GM13977 (cell line): ENCODE measurements at regions not wholly inside any gene's neighbourhood (a gene's known extent, or its start where the extent isn't known, plus 50 kb on each side); places are given as distances from the start of the nearest gene placed in this dataset.

Source experiments
- DNase-seq: peaks from one replicate; pipeline ENCODE4 v3.0.0; 2012; ENCODE audit warnings: low spot score
- in situ Hi-C: fragments of 300-500 bp; cut with MboI; formaldehyde crosslinking; loops from one replicate; pipeline ENCODE4 v1.12.0; 2022; ENCODE audit warnings: low sequenced_read_pairs, low pct_unique_long_range_greater_than_20kb, mixed read lengths, inconsistent platforms; ENCODE audit not compliant: unreplicated experiment
- TF ChIP-seq, protein P1 (sequence below): IDR thresholded peaks from 2 replicates; pipeline ENCODE4 v1.5.1; 2012; ENCODE audit warnings: mild to moderate bottlenecking, control low read depth; ENCODE audit not compliant: insufficient read depth; ENCODE audit errors: extremely low read depth, missing control alignments

DNA sequence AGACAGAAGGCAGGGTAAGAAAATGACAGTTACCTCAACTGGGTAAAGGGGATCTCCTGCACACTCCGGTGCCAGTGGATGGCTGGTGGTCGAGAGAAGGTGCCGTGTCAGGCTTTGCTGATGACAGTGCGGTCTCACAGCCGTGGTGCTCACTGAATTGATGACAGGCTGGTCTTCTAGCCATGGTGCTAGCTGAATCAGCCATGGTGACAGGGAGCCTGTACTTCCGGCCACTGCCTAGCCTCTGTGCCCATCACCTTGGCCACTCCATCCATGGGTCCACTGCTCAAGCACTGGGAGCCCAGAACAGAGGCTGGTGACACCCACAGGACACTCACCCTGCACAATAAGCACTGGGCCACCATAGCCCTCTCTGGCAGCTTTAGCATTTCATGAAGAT is 315.9 kb downstream of the FBXO15 start:
- TF ChIP-seq, protein P1, sequence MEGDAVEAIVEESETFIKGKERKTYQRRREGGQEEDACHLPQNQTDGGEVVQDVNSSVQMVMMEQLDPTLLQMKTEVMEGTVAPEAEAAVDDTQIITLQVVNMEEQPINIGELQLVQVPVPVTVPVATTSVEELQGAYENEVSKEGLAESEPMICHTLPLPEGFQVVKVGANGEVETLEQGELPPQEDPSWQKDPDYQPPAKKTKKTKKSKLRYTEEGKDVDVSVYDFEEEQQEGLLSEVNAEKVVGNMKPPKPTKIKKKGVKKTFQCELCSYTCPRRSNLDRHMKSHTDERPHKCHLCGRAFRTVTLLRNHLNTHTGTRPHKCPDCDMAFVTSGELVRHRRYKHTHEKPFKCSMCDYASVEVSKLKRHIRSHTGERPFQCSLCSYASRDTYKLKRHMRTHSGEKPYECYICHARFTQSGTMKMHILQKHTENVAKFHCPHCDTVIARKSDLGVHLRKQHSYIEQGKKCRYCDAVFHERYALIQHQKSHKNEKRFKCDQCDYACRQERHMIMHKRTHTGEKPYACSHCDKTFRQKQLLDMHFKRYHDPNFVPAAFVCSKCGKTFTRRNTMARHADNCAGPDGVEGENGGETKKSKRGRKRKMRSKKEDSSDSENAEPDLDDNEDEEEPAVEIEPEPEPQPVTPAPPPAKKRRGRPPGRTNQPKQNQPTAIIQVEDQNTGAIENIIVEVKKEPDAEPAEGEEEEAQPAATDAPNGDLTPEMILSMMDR, result no peak
- in situ Hi-C loops, result loop anchor here (25.0 kb wide), 1 partner anchor 1069 kb away; no protein-coding TSS in a partner anchor
- DNase-seq, result no peak

DNA sequence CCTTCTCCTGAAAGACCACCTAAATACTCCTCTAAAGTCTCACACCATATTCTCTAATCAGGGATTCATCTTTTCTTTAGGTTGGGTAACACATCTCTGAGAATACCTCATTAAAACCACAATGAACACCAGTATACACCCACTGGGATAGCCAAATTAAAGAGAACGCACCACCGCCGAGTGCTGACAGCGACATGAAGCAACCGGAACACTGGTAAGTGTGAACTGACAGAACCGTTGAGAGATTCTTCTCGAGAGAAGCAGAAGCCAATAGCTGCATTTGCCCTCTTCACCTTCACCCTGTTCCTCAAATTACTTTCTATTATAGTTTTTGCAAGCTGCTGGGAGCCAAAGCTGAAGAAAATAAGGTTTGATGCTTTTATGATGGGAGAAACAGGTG is 318.5 kb downstream of the FBXO15 start:
- TF ChIP-seq, protein P1, result no peak
- in situ Hi-C loops, result loop anchor here (25.0 kb wide), 1 partner anchor 1067 kb away; no protein-coding TSS in a partner anchor
- no peak for DNase-seq

DNA sequence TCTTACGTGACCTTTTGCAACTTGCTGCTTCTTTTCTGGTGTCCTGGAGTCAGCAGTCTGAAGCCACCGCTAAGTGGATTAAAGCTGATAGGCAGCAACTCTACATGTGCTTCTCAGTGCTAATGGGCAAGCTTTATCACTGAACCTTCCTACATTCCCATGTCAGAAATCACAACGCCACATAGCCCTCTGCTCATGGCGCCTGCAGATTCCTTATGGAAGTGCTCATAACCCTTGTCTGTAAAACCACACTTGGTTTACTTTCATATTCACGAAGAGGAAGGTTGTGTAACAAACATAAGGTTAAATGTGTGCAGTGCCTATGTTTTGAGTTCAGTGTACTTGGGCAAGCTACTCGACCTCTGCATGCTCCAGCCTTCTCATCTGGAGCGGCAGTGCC is 319.8 kb downstream of the FBXO15 start:
- TF ChIP-seq, protein P1, result no peak
- DNase-seq, result no peak
- in situ Hi-C loops, result loop anchor here (25.0 kb wide), 1 partner anchor 1066 kb away; no protein-coding TSS in a partner anchor

DNA sequence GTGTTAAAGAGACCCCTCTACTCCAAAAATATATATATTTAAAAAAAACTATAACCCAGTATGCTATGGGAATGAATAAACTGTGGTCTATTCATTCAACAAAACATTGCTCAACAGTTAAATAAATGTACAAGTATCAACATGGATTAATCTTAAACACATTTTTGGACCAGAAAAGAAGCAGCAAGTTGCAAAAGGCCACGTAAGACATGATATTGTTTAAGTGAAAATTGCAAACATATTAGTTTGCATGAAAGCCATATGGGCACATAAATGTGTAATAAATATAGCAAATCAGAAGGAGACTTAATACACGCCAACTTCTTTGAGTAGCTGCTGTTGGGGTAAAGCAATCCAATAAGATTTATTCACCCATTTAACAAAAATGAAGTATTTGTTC is 321.5 kb downstream of the FBXO15 start:
- TF ChIP-seq, protein P1, result no peak
- DNase-seq, result no peak
- in situ Hi-C loops, result loop anchor here (25.0 kb wide), 1 partner anchor 1064 kb away; no protein-coding TSS in a partner anchor

DNA sequence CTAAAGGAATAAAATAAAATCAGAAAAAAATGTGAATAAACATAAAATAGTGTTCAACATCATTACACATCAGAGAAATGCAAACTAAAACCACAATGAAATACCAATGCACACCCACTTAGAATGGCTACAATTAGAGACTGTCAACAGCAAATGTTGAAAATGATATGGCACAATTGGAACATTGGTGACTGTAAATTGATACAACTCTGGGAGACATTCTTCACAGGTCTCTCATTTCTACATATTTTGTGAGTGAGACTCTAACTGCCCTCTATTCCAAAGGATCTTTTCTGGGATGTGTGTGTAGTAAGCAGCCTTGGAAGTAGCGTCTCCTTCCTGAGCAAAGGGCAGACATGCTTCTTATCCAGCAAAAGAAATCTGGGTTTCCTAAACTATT is 323.0 kb downstream of the FBXO15 start:
- in situ Hi-C loops, result loop anchor here (25.0 kb wide), 1 partner anchor 1062 kb away; no protein-coding TSS in a partner anchor
- TF ChIP-seq, protein P1, result no peak
- DNase-seq, result no peak

DNA sequence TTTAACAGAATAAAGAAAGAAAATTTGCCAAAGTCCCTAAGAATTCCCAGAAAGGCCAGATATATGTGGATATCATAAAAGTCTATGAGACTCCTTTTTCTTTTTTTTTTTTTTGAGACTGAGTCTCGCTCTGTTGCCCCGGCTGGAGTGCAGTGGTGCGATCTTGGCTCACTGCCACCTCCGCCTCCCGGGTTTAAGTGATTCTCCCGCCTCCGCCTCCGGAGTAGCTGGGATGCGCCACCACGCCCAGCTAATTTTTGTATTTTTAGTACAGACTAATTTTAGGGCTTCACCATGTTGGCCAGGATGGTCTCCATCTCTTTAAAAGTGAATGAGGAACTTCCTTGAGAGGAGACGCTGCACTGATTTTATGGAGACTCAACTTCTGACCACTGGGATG is 335.2 kb downstream of the FBXO15 start:
- DNase-seq, result no peak
- in situ Hi-C loops, result no loop called here
- TF ChIP-seq, protein P1, result no peak

DNA sequence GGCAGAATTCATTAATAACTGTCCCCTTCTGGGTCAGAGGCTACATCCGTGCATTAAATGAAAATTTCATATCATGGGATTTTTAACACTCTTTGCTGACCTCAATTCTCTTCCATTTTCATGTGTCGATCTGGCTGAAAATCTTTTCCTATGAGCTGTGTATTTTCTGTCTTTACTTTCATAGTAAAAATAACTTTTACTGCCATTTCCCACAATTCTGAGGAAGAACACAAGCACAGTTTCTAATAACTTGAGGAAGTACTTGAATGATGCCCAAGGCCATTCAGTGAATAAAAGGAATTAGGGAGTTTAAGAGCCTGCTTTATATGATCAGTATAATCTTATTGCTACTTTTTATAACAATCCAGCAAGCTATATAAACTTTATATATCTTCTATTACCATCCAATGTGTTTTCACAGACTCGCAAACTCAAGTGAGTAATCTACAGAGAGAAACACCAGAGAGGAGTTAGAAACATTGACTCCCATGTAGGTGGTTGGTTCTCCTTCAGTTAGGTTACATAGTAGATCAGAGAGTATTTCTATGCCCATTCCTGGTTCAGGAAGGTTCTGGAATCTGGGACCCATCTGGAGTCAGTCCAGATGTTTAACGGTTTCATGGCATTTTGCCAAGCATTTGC is 340.0 kb downstream of the FBXO15 start:
- TF ChIP-seq, protein P1, result no peak
- no peak for DNase-seq
- in situ Hi-C loops, result no loop called here
